ENCODE measurements at regions not wholly inside any gene's neighbourhood (a gene's known extent, or its start where the extent isn't known, plus 50 kb on each side); places are given as distances from the start of the nearest gene placed in this dataset.

- DNase-seq (ENCODE audit: low read depth): no peak
- no peak overlapping the region for H3K4me3 ChIP-seq (ENCODE audit: low read length)
- no peak for TF ChIP-seq CTCF (conservative IDR thresholded peaks at IDR 0.05; ENCODE audit: low read length)
These were observed 878.1 kb downstream of the C12orf50 start for GRCh38 chr12:87150969-87151662.

GRCh38 chr12:87142342-87142741 is 886.2 kb upstream of the MGAT4C start:
- H3K4me3 ChIP-seq (ENCODE audit: low read length): no peak overlapping the region
- DNase-seq (ENCODE audit: low read depth): peak; percentile 39
- no peak for TF ChIP-seq CTCF (conservative IDR thresholded peaks at IDR 0.05; ENCODE audit: low read length)

- no peak for TF ChIP-seq CTCF (conservative IDR thresholded peaks at IDR 0.05; ENCODE audit: low read length)
- DNase-seq (ENCODE audit: low read depth): no peak
- no peak overlapping the region for H3K4me3 ChIP-seq (ENCODE audit: low read length)
These were observed 884.9 kb upstream of the MGAT4C start for GRCh38 chr12:87141091-87141490.

- no peak for TF ChIP-seq CTCF (conservative IDR thresholded peaks at IDR 0.05; ENCODE audit: low read length)
- peak; percentile 62 for DNase-seq (ENCODE audit: low read depth)
- H3K4me3 ChIP-seq (ENCODE audit: low read length): no peak overlapping the region
These were observed 884.1 kb upstream of the MGAT4C start for GRCh38 chr12:87140262-87140661.

DNA sequence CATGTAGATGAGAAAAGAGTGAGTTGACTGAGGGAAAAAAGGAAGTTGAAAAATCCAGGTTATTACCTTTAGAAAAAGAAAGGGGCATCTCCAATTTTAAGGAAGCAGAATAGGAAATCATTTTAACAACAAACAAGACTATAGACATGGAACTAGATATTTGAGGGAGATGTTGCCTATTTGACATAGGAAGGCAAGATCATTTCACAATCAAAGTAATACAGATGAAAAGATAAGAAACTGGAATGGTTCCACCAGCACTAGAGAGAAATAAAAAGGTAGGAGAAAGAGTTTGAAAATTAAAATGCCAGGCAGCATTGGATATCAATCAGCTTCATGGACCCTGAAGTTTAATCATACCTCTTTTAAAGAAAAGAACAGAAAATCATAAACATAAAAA is 881.0 kb upstream of the MGAT4C start:
- no peak for TF ChIP-seq CTCF (conservative IDR thresholded peaks at IDR 0.05; ENCODE audit: low read length)
- no peak for DNase-seq (ENCODE audit: low read depth)
- H3K4me3 ChIP-seq (ENCODE audit: low read length): no peak overlapping the region

GRCh38 chr12:87136330-87136976 is 880.3 kb upstream of the MGAT4C start:
- peak; percentile 26 for DNase-seq (ENCODE audit: low read depth)
- TF ChIP-seq CTCF (conservative IDR thresholded peaks at IDR 0.05; ENCODE audit: low read length): no peak
- H3K4me3 ChIP-seq (ENCODE audit: low read length): no peak overlapping the region

DNA sequence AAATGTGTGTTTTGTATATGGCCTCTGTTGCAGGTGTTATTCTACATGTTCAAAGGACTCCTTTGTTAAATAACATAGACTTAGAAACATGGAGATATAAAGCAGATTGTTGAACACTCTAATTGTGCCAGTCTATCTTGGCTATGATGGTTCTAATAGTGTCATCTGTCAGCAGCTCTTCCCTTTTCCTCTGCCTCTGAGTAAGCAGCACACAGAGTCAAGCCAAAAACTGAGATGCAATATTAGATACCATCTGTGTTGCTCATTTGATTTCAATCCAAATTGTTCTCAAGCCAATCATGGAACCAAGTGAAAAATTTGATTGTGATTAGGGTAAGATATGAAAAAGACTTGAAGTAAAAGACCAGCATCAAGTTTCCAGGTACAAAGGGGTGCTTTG is 871.1 kb upstream of the MGAT4C start:
- TF ChIP-seq CTCF (conservative IDR thresholded peaks at IDR 0.05; ENCODE audit: low read length): no peak
- peak; percentile 55 for DNase-seq (ENCODE audit: low read depth)
- H3K4me3 ChIP-seq (ENCODE audit: low read length): no peak overlapping the region

Measured in AG10803 (cell line).